GM12878 (cell line): ENCODE measurements at regions not wholly inside any gene's neighbourhood (a gene's known extent, or its start where the extent isn't known, plus 50 kb on each side); places are given as distances from the start of the nearest gene placed in this dataset.

Experiments
- ATF2 ChIP-seq: IDR thresholded peaks from 2 replicates; pipeline ENCODE4 v1.6.1; 2012; ENCODE audit warnings: low read length, inconsistent platforms
- ATF3 ChIP-seq: IDR thresholded peaks from 2 replicates; pipeline ENCODE4 v1.6.1; 2011; ENCODE audit warnings: low read depth, mild to moderate bottlenecking, low read length, moderate library complexity, borderline replicate concordance; ENCODE audit errors: extremely low read depth
- CTCF ChIP-seq, 3 experiments: IDR thresholded peaks in 2 of 3; conservative IDR thresholded peaks in 1 of 3; 2 replicates each; pipeline ENCODE4 v1.5.1; 2011; ENCODE audit warnings: low read depth in 3 of 3, low read length in 3 of 3, mild to moderate bottlenecking in 3 of 3, control low read depth in 2 of 3, moderate library complexity in 2 of 3, inconsistent platforms in 1 of 3, mixed read lengths in 1 of 3; ENCODE audit not compliant: control insufficient read depth in 2 of 3, insufficient read depth in 1 of 3; ENCODE audit errors: extremely low read depth in 1 of 3
- POLR2A ChIP-seq: IDR thresholded peaks from 2 replicates; pipeline ENCODE4 v1.6.1; 2011; ENCODE audit warnings: low read depth, mild to moderate bottlenecking, low read length
- RAD21 ChIP-seq: IDR thresholded peaks from 2 replicates; pipeline ENCODE4 v1.6.1; 2011; ENCODE audit warnings: mild to moderate bottlenecking, low read depth, low read length, moderate library complexity; ENCODE audit not compliant: insufficient read depth
- SMC3 ChIP-seq: IDR thresholded peaks from 2 replicates; pipeline ENCODE4 v1.6.1; 2011; ENCODE audit warnings: low read length, improper control_type of control experiment, borderline replicate concordance
- SPI1 ChIP-seq: IDR thresholded peaks from 2 replicates; pipeline ENCODE4 v1.6.1; 2011; ENCODE audit warnings: low read depth, mild to moderate bottlenecking, low read length, moderate library complexity, borderline replicate concordance; ENCODE audit not compliant: insufficient read depth

GRCh38 chr1:234902774-234903547, 225.7 kb downstream of the TOMM20 start:
- TF ChIP-seq SPI1 (no peak), RAD21 (no peak), CTCF (IDR thresholded peaks at IDR 0.05 in 2 of 3, conservative IDR thresholded peaks at IDR 0.05 in 1 of 3; ENCODE audit: control insufficient read depth in 2 of 3, extremely low read depth in 1 of 3, insufficient read depth in 1 of 3, low read depth in 3 of 3, low read length in 3 of 3) (no peak), ATF2 (no peak), POLR2A (no peak), SMC3 (no peak), ATF3 (no peak)
